Stimulated activated effector memory CD8-positive, alpha-beta T cell treated with anti-CD3 and anti-CD28 coated beads, Interleukin-12 subunit alpha, Interleukin-12 subunit beta, amount 100 ng/mL, for 72 hours (primary cell): ENCODE measurements at regions not wholly inside any gene's neighbourhood (a gene's known extent, or its start where the extent isn't known, plus 50 kb on each side); places are given as distances from the start of the nearest gene placed in this dataset.

Source experiments
- ATAC-seq: fragments of 150-1000 bp; cut with Tn5 transposase; 2 replicates; pipeline ENCODE4 v1.10.0; 2021
- DNase-seq, 2 donors: peaks; one replicate each; pipeline ENCODE4 v3.0.0; 2021 to 2022; ENCODE audit warnings: low spot score in 2 of 2
- H3K27ac Mint-ChIP-seq: one replicate; pipeline ENCODE4 v1.8.0; 2022; ENCODE audit warnings: mild to moderate bottlenecking, mixed read lengths
- H3K36me3 Mint-ChIP-seq: one replicate; pipeline ENCODE4 v1.8.0; 2022; ENCODE audit warnings: mild to moderate bottlenecking, mixed read lengths
- H3K4me1 Mint-ChIP-seq: one replicate; pipeline ENCODE4 v1.8.0; 2022; ENCODE audit warnings: mixed read lengths
- H3K4me3 Mint-ChIP-seq: one replicate; pipeline ENCODE4 v1.8.0; 2022; ENCODE audit warnings: mild to moderate bottlenecking, mixed read lengths
- H3K9me3 Mint-ChIP-seq: one replicate; pipeline ENCODE4 v1.8.0; 2022; ENCODE audit warnings: mixed read lengths

GRCh38 chr5:87885758-87886157 lies 382.9 kb downstream of the TMEM161B start:
- Mint-ChIP-seq H3K27ac (no peak overlapping the region), H3K36me3 (no peaks in the 10 kb centered on the region), H3K9me3 (peaks cover 2% of the 10 kb centered on the region), H3K4me3 (no peak overlapping the region), H3K4me1 (no peaks in the 10 kb centered on the region)
- DNase-seq (no peak), ATAC-seq (no peak)

- Mint-ChIP-seq H3K4me3 (no peak overlapping the region), H3K4me1 (no peaks in the 10 kb centered on the region), H3K9me3 (peaks cover 2% of the 10 kb centered on the region), H3K27ac (no peak overlapping the region), H3K36me3 (no peaks in the 10 kb centered on the region)
- no peak for ATAC-seq
- DNase-seq = no peak
Observed at GRCh38 chr5:87877495-87877894, 391.1 kb downstream of the TMEM161B start.

- no peak overlapping the region for H3K27ac Mint-ChIP-seq
- H3K36me3 Mint-ChIP-seq = no peaks in the 10 kb centered on the region
- ATAC-seq (no peak), DNase-seq (no peak)
- H3K9me3 Mint-ChIP-seq = peaks cover 2% of the 10 kb centered on the region
- H3K4me3 Mint-ChIP-seq = no peak overlapping the region
- no peaks in the 10 kb centered on the region for H3K4me1 Mint-ChIP-seq
Observed at GRCh38 chr5:87877023-87877422, 391.6 kb downstream of the TMEM161B start.

- no peak for ATAC-seq
- no peaks in the 10 kb centered on the region for H3K4me1 Mint-ChIP-seq
- H3K27ac Mint-ChIP-seq = no peak overlapping the region
- no peak for DNase-seq
- no peaks in the 10 kb centered on the region for H3K36me3 Mint-ChIP-seq
- peaks cover under 1% of the 10 kb centered on the region for H3K9me3 Mint-ChIP-seq
- no peak overlapping the region for H3K4me3 Mint-ChIP-seq
Observed at GRCh38 chr5:87876616-87877015, 392.0 kb downstream of the TMEM161B start.

- no peak for DNase-seq
- no peaks in the 10 kb centered on the region for H3K4me1 Mint-ChIP-seq
- no peak overlapping the region for H3K4me3 Mint-ChIP-seq
- H3K36me3 Mint-ChIP-seq = no peaks in the 10 kb centered on the region
- ATAC-seq = no peak
- H3K9me3 Mint-ChIP-seq = no peaks in the 10 kb centered on the region
- no peak overlapping the region for H3K27ac Mint-ChIP-seq
Observed at GRCh38 chr5:87872986-87873385, 395.7 kb downstream of the TMEM161B start.

GRCh38 chr5:87868792-87869191 lies 399.9 kb downstream of the TMEM161B start:
- no peak overlapping the region for H3K27ac Mint-ChIP-seq
- no peak overlapping the region for H3K4me3 Mint-ChIP-seq
- no peaks in the 10 kb centered on the region for H3K4me1 Mint-ChIP-seq
- H3K36me3 Mint-ChIP-seq = no peaks in the 10 kb centered on the region
- H3K9me3 Mint-ChIP-seq = no peaks in the 10 kb centered on the region
- no peak for DNase-seq
- ATAC-seq = no peak

- Mint-ChIP-seq H3K4me3 (no peak overlapping the region), H3K9me3 (no peaks in the 10 kb centered on the region), H3K36me3 (no peaks in the 10 kb centered on the region), H3K4me1 (no peaks in the 10 kb centered on the region), H3K27ac (no peak overlapping the region)
- DNase-seq (no peak), ATAC-seq (no peak)
Observed at GRCh38 chr5:87867281-87867680, 401.4 kb downstream of the TMEM161B start.

- H3K4me3 Mint-ChIP-seq = no peak overlapping the region
- no peaks in the 10 kb centered on the region for H3K4me1 Mint-ChIP-seq
- no peak overlapping the region for H3K27ac Mint-ChIP-seq
- DNase-seq (no peak), ATAC-seq (no peak)
- no peaks in the 10 kb centered on the region for H3K36me3 Mint-ChIP-seq
- H3K9me3 Mint-ChIP-seq = peaks cover 8% of the 10 kb centered on the region
Observed at GRCh38 chr5:87853541-87853940, 415.1 kb downstream of the TMEM161B start.

- Mint-ChIP-seq H3K27ac (no peak overlapping the region), H3K4me3 (no peak overlapping the region), H3K9me3 (peaks cover 5% of the 10 kb centered on the region), H3K4me1 (no peaks in the 10 kb centered on the region), H3K36me3 (no peaks in the 10 kb centered on the region)
- DNase-seq (no peak), ATAC-seq (no peak)
Observed at GRCh38 chr5:87851603-87852002, 417.0 kb downstream of the TMEM161B start.

GRCh38 chr5:87850843-87851242 lies 417.8 kb downstream of the TMEM161B start:
- no peak overlapping the region for H3K4me3 Mint-ChIP-seq
- no peaks in the 10 kb centered on the region for H3K4me1 Mint-ChIP-seq
- no peak overlapping the region for H3K27ac Mint-ChIP-seq
- H3K36me3 Mint-ChIP-seq = no peaks in the 10 kb centered on the region
- DNase-seq (no peak), ATAC-seq (no peak)
- H3K9me3 Mint-ChIP-seq = peaks cover 5% of the 10 kb centered on the region

- H3K4me3 Mint-ChIP-seq = no peak overlapping the region
- H3K9me3 Mint-ChIP-seq = peaks cover 2% of the 10 kb centered on the region
- ATAC-seq = no peak
- H3K36me3 Mint-ChIP-seq = no peaks in the 10 kb centered on the region
- no peak overlapping the region for H3K27ac Mint-ChIP-seq
- H3K4me1 Mint-ChIP-seq = no peaks in the 10 kb centered on the region
- DNase-seq = no peak
Observed at GRCh38 chr5:87845734-87846133, 422.9 kb downstream of the TMEM161B start.

- H3K27ac Mint-ChIP-seq = no peak overlapping the region
- no peaks in the 10 kb centered on the region for H3K4me1 Mint-ChIP-seq
- H3K9me3 Mint-ChIP-seq = peaks cover 2% of the 10 kb centered on the region
- DNase-seq (no peak), ATAC-seq (no peak)
- H3K4me3 Mint-ChIP-seq = no peak overlapping the region
- no peaks in the 10 kb centered on the region for H3K36me3 Mint-ChIP-seq
Observed at GRCh38 chr5:87844866-87845265, 423.8 kb downstream of the TMEM161B start.

GRCh38 chr5:87844449-87844848 lies 424.2 kb downstream of the TMEM161B start:
- ATAC-seq = no peak
- Mint-ChIP-seq H3K4me1 (no peaks in the 10 kb centered on the region), H3K9me3 (peaks cover 2% of the 10 kb centered on the region), H3K27ac (no peak overlapping the region), H3K4me3 (no peak overlapping the region), H3K36me3 (no peaks in the 10 kb centered on the region)
- DNase-seq = no peak

GRCh38 chr5:87836696-87837095 lies 424.0 kb upstream of the CCNH start:
- Mint-ChIP-seq H3K9me3 (peaks cover 25% of the 10 kb centered on the region), H3K36me3 (no peaks in the 10 kb centered on the region), H3K27ac (no peak overlapping the region), H3K4me1 (no peaks in the 10 kb centered on the region), H3K4me3 (no peak overlapping the region)
- no peak for DNase-seq
- ATAC-seq = no peak

- DNase-seq (no peak), ATAC-seq (no peak)
- H3K4me3 Mint-ChIP-seq = no peak overlapping the region
- peaks cover 15% of the 10 kb centered on the region for H3K9me3 Mint-ChIP-seq
- no peaks in the 10 kb centered on the region for H3K4me1 Mint-ChIP-seq
- H3K36me3 Mint-ChIP-seq = no peaks in the 10 kb centered on the region
- H3K27ac Mint-ChIP-seq = no peak overlapping the region
Observed at GRCh38 chr5:87831499-87831898, 418.8 kb upstream of the CCNH start.

GRCh38 chr5:87829217-87829551 lies 416.5 kb upstream of the CCNH start:
- no peaks in the 10 kb centered on the region for H3K4me1 Mint-ChIP-seq
- no peak overlapping the region for H3K4me3 Mint-ChIP-seq
- no peak for DNase-seq
- no peak for ATAC-seq
- H3K27ac Mint-ChIP-seq = no peak overlapping the region
- no peaks in the 10 kb centered on the region for H3K36me3 Mint-ChIP-seq
- peaks cover 10% of the 10 kb centered on the region for H3K9me3 Mint-ChIP-seq

GRCh38 chr5:87828545-87829216 lies 416.0 kb upstream of the CCNH start:
- Mint-ChIP-seq H3K4me3 (no peak overlapping the region), H3K9me3 (peaks cover 10% of the 10 kb centered on the region), H3K4me1 (no peaks in the 10 kb centered on the region), H3K27ac (no peak overlapping the region), H3K36me3 (no peaks in the 10 kb centered on the region)
- ATAC-seq (no peak), DNase-seq (no peak)
